CD14-positive monocyte (primary cell): ENCODE measurements at regions not wholly inside any gene's neighbourhood (a gene's known extent, or its start where the extent isn't known, plus 50 kb on each side); places are given as distances from the start of the nearest gene placed in this dataset.

Source experiments
- DNase-seq, 3 donors: peaks; one replicate each; pipeline ENCODE4 v3.0.0-alpha.2; 2011 to 2022
- H2AFZ ChIP-seq: 2 replicates; pipeline ENCODE4 v1.6.0; 2012; ENCODE audit warnings: mild to moderate bottlenecking, low read depth, low read length, inconsistent platforms; ENCODE audit not compliant: insufficient read depth, poor library complexity, severe bottlenecking
- H3K27ac ChIP-seq, 2 donors: 1 replicate in 1 of 2; 2 replicates in 1 of 2; pipeline ENCODE4 v1.5.1; 2012 to 2013; ENCODE audit warnings: low read length in 2 of 2, control low read depth in 1 of 2, inconsistent platforms in 1 of 2, low read depth in 1 of 2, mild to moderate bottlenecking in 1 of 2
- H3K27me3 ChIP-seq, 2 donors: one replicate each; pipeline versions ENCODE4 v1.6.0 to v1.6.1; 2011 to 2013; ENCODE audit warnings: low read length in 2 of 2; ENCODE audit not compliant: control insufficient read depth in 2 of 2, insufficient read depth in 2 of 2
- H3K36me3 ChIP-seq, 2 donors: replicated peaks in 1 of 2; 1 replicate in 1 of 2; 2 replicates in 1 of 2; pipeline versions ENCODE4 v1.5.1 to v1.6.1; 2012 to 2013; ENCODE audit warnings: low read length in 2 of 2, control low read depth in 1 of 2, inconsistent platforms in 1 of 2, mild to moderate bottlenecking in 1 of 2; ENCODE audit not compliant: insufficient read depth in 2 of 2, control insufficient read depth in 1 of 2
- H3K4me1 ChIP-seq, 2 donors: 1 replicate in 1 of 2; 2 replicates in 1 of 2; pipeline versions ENCODE4 v1.5.1 to v1.6.1; 2012 to 2013; ENCODE audit warnings: low read length in 2 of 2, control low read depth in 1 of 2, inconsistent platforms in 1 of 2, mild to moderate bottlenecking in 1 of 2, moderate library complexity in 1 of 2; ENCODE audit not compliant: insufficient read depth in 2 of 2, control insufficient read depth in 1 of 2
- H3K4me2 ChIP-seq: replicated peaks from 2 replicates; pipeline ENCODE3; 2012; ENCODE audit warnings: low read length, moderate library complexity, mild to moderate bottlenecking; ENCODE audit not compliant: poor library complexity, severe bottlenecking; ENCODE audit errors: extremely low read depth
- H3K4me3 ChIP-seq, 3 experiments: fragments of 200-600 bp in 1 of 3; sonication (generic) in 1 of 3; replicated peaks in 1 of 3; 1 replicate in 2 of 3; 2 replicates in 1 of 3; pipeline ENCODE4 v1.5.1; 2011 to 2013; ENCODE audit warnings: low read length in 3 of 3, mild to moderate bottlenecking in 3 of 3, control low read depth in 2 of 3, low read depth in 2 of 3, inconsistent platforms in 1 of 3, moderate library complexity in 1 of 3
- H3K79me2 ChIP-seq: 2 replicates; pipeline ENCODE4 v1.6.0; 2012; ENCODE audit warnings: mild to moderate bottlenecking, control low read depth, inconsistent platforms, low read length, moderate library complexity; ENCODE audit not compliant: insufficient read depth
- H3K9ac ChIP-seq: 2 replicates; pipeline ENCODE4 v1.6.0; 2017; ENCODE audit warnings: low read length, mild to moderate bottlenecking; ENCODE audit not compliant: insufficient read depth, poor library complexity, severe bottlenecking
- H3K9me3 ChIP-seq, 2 donors: replicated peaks in 1 of 2; 1 replicate in 1 of 2; 2 replicates in 1 of 2; pipeline versions ENCODE4 v1.5.1 to v1.6.1; 2012 to 2013; ENCODE audit warnings: low read length in 2 of 2, control low read depth in 1 of 2; ENCODE audit not compliant: control insufficient read depth in 1 of 2, insufficient read depth in 1 of 2
- H4K20me1 ChIP-seq: 2 replicates; pipeline ENCODE4 v1.6.0; 2012; ENCODE audit warnings: mild to moderate bottlenecking, low read length, control low read depth, moderate library complexity; ENCODE audit not compliant: insufficient read depth
- H3K27ac Mint-ChIP-seq, 7 donors: one replicate each; pipeline ENCODE4 v1.8.0; 2020; ENCODE audit warnings: mild to moderate bottlenecking in 7 of 7, mixed read lengths in 7 of 7, moderate library complexity in 6 of 7, inconsistent platforms in 2 of 7
- H3K27me3 Mint-ChIP-seq, 3 donors: one replicate each; pipeline ENCODE4 v1.8.0; 2021 to 2022; ENCODE audit warnings: low read depth in 3 of 3, mild to moderate bottlenecking in 3 of 3, mixed read lengths in 3 of 3, moderate library complexity in 3 of 3, inconsistent platforms in 1 of 3
- H3K36me3 Mint-ChIP-seq, 2 donors: one replicate each; pipeline ENCODE4 v1.8.0; 2020; ENCODE audit warnings: mixed read lengths in 2 of 2, inconsistent platforms in 1 of 2, mild to moderate bottlenecking in 1 of 2
- H3K4me1 Mint-ChIP-seq: one replicate; pipeline ENCODE4 v1.8.0; 2020; ENCODE audit warnings: mild to moderate bottlenecking, mixed read lengths
- H3K4me3 Mint-ChIP-seq, 2 donors: one replicate each; pipeline ENCODE4 v1.8.0; 2020; ENCODE audit warnings: mild to moderate bottlenecking in 2 of 2, mixed read lengths in 2 of 2, moderate library complexity in 1 of 2
- H3K9me3 Mint-ChIP-seq, 7 donors: one replicate each; pipeline ENCODE4 v1.8.0; 2020 to 2022; ENCODE audit warnings: mixed read lengths in 7 of 7, mild to moderate bottlenecking in 6 of 7, moderate library complexity in 6 of 7, inconsistent platforms in 2 of 7
- CTCF ChIP-seq: fragments of 200-600 bp; IDR thresholded peaks from one replicate; pipeline ENCODE4 v1.8.0; 2022; ENCODE audit warnings: antibody characterized with exemption, mild to moderate bottlenecking
- WGBS: methylation state at CpG from one replicate; pipeline ENCODE4 v1.1.5; 2013; ENCODE audit warnings: missing lambda C conversion rate; ENCODE audit not compliant: insufficient coverage; 5-methylcytosine and 5-hydroxymethylcytosine counted together
- intact Hi-C, 2 donors: fragments of 100-400 bp; cut with micrococcal nuclease; formaldehyde crosslinking; loops; one replicate each; pipeline versions ENCODE4 v1.15.0 to v1.15.1; 2023

- H3K4me3 ChIP-seq: no peak overlapping the region
- no peak overlapping the region for H3K27ac ChIP-seq
- H3K4me1 Mint-ChIP-seq: no peaks in the 10 kb centered on the region
- no peaks in the 10 kb centered on the region for H3K9me3 ChIP-seq
- no peaks in the 10 kb centered on the region for H3K36me3 Mint-ChIP-seq
- intact Hi-C loops: no loop called here
- no peaks in the 10 kb centered on the region for H3K4me1 ChIP-seq
- no peak for DNase-seq
- no peaks in the 10 kb centered on the region for H3K27me3 Mint-ChIP-seq
- no peaks in the 10 kb centered on the region for H3K27me3 ChIP-seq
- H3K4me2 ChIP-seq: no peak overlapping the region
- no peaks in the 10 kb centered on the region for H3K36me3 ChIP-seq
- no peaks in the 10 kb centered on the region for H4K20me1 ChIP-seq
- no peak overlapping the region for H3K4me3 Mint-ChIP-seq
- H3K9me3 Mint-ChIP-seq: peaks cover 0 to 7% (median 2%) of the 10 kb centered on the region in 7 donors
- H3K9ac ChIP-seq: no peak overlapping the region
- H3K27ac Mint-ChIP-seq: no peak overlapping the region
- H3K79me2 ChIP-seq: no peaks in the 10 kb centered on the region
- WGBS: no CpG with 5 or more reads among the region's 1 CpG
- no peak for TF ChIP-seq CTCF
- H2AFZ ChIP-seq: no peak overlapping the region
These were observed 653.3 kb downstream of the NLGN4X start for GRCh38 chrX:5575407-5575806.

GRCh38 chrX:5568934-5569333 is 659.7 kb downstream of the NLGN4X start:
- intact Hi-C loops: no loop called here
- Histone ChIP-seq H3K9me3 (no peaks in the 10 kb centered on the region), H4K20me1 (no peaks in the 10 kb centered on the region), H3K4me2 (no peak overlapping the region), H3K27ac (no peak overlapping the region), H3K27me3 (no peaks in the 10 kb centered on the region), H3K9ac (no peak overlapping the region), H3K4me3 (no peak overlapping the region), H3K4me1 (no peaks in the 10 kb centered on the region), H3K36me3 (no peaks in the 10 kb centered on the region), H2AFZ (no peak overlapping the region), H3K79me2 (no peaks in the 10 kb centered on the region)
- Mint-ChIP-seq H3K9me3 (peaks cover 0 to 5% (median 0%) of the 10 kb centered on the region in 7 donors), H3K27ac (no peak overlapping the region), H3K4me3 (no peak overlapping the region), H3K27me3 (no peaks in the 10 kb centered on the region), H3K4me1 (no peaks in the 10 kb centered on the region), H3K36me3 (no peaks in the 10 kb centered on the region)
- no peak for TF ChIP-seq CTCF
- DNase-seq: no peak
- no CpG with 5 or more reads among the region's 3 CpGs for WGBS
